NCI-H345 treated with DMSO at 0.1 percent for 48 hours (cell line): ENCODE measurements at regions not wholly inside any gene's neighbourhood (a gene's known extent, or its start where the extent isn't known, plus 50 kb on each side); places are given as distances from the start of the nearest gene placed in this dataset.
A peak's percentile ranks its signal among the peaks of the same experiment; 100 is the strongest.
"Not testable (repeated sequence)": the region's sequence is repeated elsewhere in the genome, so short reads cannot be mapped to it uniquely, and the experiment has no call there.

Source experiments
- DNase-seq: peaks from one replicate; lab custom pipeline; 2025; ENCODE audit not compliant: unreplicated experiment; lab: John Stamatoyannopoulos, UW

DNA sequence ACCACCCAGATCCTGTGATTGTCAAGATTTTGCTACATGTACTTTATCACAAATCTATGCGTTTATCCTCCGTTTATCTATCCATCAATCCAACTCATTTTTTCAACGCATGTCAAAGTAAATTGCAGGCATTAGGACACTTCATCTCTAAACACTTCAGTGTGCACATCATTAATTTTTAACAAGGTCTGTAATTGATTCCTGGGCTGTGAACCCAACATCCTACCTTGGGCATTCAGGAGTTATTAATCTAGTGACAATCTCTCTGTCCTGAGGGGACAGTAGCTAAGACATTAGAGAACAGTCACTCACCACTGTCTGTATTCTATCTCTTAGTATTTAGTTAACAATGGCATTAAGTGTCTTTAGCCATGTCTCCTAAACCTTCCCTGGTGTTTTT lies 264.7 kb downstream of the SOX9 start:
- no peak for DNase-seq

DNA sequence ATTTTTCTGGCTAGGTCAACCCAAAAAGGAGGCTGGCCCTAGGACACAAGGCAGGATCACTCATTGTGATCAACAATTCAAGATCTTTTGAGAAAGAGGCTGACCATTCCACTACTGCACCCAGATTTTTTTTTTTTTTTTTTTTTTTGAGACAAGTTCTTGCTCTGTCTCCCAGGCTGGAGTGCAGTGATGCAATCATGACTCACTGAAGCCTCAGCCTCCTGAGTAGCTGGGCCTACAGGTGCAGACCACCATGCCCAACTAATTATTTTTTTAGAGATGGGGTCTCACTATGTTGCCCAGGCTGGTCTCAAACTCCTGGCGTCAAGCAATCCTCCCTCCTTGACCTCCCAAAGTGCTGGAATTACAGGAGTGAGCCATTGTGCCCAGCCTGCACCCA lies 265.4 kb downstream of the SOX9 start:
- DNase-seq: not testable (repeated sequence)

DNA sequence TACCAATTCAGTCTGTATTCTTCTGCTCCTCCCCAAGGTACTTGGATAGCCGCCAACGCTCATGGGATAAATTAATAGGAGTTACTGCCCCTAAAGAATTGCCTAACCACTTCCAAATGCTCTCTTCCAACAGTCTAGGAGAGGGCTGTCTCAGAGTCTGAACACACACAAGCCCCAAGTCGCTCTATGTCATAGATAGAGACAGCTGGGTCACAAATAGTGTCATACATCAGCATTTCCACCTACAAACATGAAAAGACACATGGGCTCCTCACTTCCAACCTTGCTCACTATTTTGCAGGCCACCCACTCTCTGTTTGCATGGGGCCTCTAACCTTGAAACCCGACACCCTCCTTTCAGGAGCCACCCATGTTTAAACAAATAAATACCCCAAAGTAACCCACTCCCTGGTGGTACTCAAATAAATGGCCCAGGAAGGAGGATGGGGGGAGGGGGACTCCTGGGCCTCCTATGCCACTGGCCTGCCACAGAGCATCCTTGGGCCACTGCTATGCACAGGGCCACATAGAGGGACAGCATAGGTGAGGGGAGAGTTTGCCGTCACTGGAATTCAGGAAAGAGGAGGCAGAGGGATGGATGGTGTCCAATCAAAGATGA lies 265.9 kb downstream of the SOX9 start:
- peak; percentile 49 for DNase-seq

- DNase-seq: no peak
These were observed 266.7 kb downstream of the SOX9 start for GRCh38 chr17:72387487-72387886.

DNA sequence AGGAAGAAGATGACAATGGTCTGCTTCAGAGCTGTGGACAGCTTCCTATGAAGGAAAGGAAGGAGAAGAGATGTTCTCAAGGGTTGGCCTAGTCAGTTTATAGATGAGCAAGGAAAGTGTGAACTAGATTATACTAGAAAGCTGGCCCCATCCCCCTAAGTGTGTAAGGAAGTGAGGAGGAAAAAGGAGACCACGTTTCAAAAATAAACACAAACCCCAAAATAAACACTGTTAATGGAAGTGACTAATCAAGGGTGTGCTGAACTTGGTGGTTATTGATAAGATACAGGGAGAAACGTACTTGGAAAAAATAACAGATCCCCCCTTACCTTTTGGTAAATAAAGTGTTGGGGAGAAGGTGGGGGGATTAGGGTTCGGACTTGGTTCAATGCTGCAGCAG lies 267.1 kb downstream of the SOX9 start:
- no peak for DNase-seq

GRCh38 chr17:72388765-72389473 lies 268.1 kb downstream of the SOX9 start:
- DNase-seq: no peak

DNA sequence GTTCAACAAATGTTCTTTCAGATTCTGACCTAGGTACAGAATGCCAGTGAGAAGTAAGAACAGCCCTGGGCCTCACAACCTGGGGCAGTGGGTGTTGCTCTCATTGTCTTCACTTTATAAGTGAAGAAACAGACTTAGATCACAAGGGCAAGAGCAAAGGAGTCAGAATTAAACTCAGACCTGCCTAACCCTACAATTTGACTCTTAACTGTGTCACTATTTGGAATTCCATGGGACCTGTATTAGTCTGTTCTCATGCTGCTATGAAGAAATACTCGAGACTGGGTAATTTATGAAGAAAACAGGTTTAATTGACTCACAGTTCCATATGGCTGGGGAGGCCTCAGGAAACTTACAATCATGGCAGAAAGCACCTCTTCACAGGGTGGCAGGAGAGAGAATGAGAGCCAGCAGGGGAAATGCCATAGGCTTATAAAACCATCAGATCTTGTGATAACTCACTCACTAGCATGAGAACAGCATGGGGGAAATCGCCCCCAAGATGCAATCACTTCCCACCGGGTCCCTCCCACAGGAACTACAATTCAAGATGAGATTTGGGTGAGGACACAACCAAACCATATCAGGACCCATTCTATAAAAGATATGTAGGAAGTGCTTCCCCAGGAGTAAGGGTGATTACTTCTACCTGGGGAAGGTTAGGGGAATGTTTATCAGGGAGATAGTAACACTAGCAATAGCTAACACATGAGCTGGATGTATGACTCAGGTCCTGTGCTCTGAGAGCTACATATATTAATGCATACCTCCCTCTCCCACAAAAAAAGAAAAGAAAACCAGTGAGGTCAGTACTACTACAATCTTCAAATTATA lies 270.1 kb downstream of the SOX9 start:
- DNase-seq: no peak

GRCh38 chr17:72392056-72393010 lies 271.5 kb downstream of the SOX9 start:
- DNase-seq: peak; percentile 70

DNA sequence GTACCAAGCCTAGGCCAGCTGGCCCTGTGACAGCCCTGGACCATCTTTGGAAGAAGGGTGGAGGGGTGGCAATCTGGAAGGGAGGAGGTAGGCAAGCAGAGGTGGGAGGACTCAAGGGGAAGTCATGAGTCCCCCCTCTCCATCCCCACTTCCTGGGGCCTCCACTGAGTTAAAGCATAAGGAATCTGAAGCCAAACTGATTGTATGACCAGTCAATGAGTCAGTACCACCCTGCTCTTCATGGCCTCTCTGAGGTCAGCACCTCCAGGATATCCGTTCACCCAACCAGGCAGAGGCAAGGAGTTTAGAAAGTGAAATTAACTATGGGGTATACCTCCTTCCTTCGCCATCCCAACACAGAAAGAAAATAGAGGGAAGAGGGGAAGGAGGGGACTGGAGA lies 272.7 kb downstream of the SOX9 start:
- no peak for DNase-seq

DNA sequence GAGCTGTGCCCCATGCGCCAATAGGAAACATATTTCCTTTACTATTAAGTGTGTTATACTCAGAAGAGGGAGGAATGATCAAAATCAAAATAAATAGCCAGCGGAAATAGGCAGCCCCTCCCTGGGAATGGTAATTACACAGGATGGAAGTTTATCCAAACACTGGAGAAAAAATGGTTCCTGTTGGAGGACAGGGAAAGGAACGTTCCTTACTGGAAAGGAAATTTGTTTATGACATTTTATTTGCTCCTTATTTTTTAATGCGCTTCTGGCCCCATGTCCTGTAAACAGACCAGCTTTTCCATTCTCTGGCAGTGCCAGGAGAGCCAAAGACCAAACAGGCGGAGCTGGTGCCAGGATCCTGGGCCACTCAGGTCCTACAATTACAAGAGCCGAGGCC lies 273.7 kb downstream of the SOX9 start:
- no peak for DNase-seq

GRCh38 chr17:72396121-72396520 lies 275.3 kb downstream of the SOX9 start:
- DNase-seq: no peak

GRCh38 chr17:72397223-72397667 lies 276.4 kb downstream of the SOX9 start:
- DNase-seq: no peak

- DNase-seq: no peak
These were observed 276.9 kb downstream of the SOX9 start for GRCh38 chr17:72397687-72398086.

DNA sequence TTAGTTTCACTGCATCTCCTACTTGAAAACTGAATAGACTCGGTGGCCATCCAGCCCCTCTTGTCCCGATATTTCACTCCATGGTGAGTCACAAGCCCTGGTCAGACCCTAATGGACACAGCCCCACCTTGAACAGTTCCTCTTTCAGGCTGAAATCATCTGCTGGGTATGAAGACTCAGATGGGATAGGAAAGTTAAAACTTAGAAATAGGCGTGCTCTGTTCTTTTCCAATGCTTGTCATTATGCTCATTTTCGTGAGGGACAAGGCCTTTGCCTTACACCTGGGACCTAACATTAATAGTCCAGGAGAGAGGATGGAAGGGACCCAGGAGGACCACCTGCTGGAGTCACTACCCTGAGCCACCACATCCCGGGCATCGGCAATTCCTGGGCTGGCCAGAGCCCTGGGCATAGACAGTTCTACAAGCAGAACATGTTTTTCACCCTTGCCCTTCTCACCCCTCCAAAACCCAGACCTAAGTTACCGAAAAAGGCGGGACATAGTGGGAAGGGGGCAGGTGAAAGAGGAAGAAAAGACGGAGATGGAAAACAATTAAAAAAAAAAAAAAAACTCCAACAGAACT lies 278.3 kb downstream of the SOX9 start:
- DNase-seq: no peak

DNA sequence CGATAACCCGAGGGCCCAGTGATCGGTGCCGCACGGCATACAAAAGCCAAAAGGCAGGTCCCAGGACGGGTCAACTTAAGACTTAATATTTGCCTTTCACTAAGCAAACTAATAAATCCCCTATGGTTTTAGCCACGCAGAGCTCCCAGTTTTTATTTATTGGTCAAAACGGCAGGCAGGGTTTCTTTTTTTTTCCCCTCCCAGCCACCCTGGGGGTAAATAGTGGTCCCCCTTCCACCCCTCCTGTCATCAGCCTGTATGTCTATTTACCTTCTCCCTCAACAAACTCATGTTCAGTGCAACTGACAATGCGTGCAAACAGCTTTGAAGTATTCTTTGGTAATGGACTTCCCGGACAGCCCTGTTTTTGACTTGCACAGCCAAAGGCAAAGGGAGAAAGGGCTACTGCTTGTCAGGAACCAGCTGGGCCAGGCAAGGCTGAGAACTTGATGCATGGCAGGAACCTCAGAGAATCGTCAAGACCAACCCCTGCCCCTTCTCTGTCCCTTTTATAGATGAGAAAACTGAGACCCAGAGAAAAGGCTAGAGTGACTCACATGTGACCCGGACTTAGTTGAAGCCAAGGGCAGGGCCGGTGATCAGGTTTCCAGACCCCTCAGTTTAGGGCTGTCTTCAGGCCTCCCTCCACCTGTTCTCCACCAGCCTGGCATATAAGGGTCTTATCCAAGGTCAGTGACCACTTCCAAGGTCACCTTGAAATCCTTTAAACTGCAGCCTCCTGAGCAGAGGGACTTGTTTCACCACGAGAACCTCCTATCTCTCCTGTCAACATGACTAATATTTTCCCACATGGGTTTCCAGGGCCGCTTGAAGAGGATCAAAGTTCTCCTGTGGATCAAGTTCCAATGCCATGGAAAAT lies 279.0 kb downstream of the SOX9 start:
- no peak for DNase-seq

- no peak for DNase-seq
These were observed 279.6 kb downstream of the SOX9 start for GRCh38 chr17:72400488-72400827.

DNA sequence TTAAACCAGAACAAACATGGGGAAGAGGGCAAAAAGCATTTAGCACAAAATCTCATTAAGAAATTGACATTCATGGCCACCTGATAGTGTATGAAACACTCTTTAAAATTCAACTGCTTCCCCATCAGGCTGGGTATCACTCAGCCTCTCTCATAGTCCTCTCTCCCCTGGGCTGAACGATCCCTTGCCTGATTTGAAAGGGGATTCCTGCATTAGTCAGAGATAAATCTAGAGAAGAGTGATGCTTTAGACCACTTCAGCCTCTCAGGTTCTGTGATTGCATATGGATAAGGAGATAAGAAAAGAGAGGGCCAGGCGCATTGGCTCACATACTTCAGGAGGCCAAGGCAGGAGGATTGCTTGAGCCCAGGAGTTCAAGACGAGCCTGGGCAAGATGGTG lies 280.0 kb downstream of the SOX9 start:
- DNase-seq: no peak

GRCh38 chr17:72401883-72402726 lies 281.3 kb downstream of the SOX9 start:
- DNase-seq: no peak

- DNase-seq: no peak
These were observed 281.9 kb downstream of the SOX9 start for GRCh38 chr17:72402727-72403210.
